ENCODE measurements at regions not wholly inside any gene's neighbourhood (a gene's known extent, or its start where the extent isn't known, plus 50 kb on each side); places are given as distances from the start of the nearest gene placed in this dataset.

DNA sequence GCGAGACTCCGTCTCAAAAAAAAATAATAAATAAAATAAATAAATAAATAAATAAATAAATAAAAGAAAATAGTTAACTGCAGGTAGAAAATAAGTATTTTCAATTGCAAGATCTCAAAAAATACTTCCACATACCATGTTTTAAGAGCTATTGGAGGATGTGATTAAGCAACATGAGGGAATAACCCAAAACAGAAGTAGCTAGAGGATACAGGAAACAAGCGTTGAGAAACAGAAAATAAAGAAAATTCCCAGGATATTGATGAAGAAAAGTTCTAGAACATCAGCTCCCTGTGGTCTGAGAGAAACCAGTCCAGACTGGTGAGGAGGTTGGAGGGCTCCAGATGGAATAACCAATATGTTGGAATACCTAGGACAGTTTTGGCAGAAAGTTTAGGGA is 57.3 kb upstream of the RND3 start:
- TF ChIP-seq, protein P1, sequence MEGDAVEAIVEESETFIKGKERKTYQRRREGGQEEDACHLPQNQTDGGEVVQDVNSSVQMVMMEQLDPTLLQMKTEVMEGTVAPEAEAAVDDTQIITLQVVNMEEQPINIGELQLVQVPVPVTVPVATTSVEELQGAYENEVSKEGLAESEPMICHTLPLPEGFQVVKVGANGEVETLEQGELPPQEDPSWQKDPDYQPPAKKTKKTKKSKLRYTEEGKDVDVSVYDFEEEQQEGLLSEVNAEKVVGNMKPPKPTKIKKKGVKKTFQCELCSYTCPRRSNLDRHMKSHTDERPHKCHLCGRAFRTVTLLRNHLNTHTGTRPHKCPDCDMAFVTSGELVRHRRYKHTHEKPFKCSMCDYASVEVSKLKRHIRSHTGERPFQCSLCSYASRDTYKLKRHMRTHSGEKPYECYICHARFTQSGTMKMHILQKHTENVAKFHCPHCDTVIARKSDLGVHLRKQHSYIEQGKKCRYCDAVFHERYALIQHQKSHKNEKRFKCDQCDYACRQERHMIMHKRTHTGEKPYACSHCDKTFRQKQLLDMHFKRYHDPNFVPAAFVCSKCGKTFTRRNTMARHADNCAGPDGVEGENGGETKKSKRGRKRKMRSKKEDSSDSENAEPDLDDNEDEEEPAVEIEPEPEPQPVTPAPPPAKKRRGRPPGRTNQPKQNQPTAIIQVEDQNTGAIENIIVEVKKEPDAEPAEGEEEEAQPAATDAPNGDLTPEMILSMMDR (IDR thresholded peaks at IDR 0.05), result no peak

DNA sequence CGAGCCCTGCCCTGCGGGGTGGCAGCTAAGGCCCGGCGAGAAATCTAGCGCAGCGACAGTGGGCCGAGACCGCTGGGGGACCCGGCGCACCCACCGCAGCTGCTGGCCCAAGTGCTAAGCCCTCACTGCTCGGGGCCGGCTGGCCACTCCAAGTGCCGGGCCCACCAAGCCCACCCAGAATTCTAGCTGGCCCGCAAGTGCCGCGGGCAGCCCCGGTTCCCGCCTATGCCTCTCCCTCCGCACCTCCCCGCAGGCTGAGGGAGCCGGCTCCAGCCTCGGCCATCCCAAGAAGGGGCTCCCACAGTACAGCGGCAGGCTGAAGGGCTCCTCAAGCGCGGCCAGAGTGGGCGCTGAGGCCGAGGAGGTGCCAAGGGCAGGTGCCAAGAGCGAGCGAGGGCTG is 55.2 kb upstream of the RND3 start:
- TF ChIP-seq, protein P1 (IDR thresholded peaks at IDR 0.05), result no peak

DNA sequence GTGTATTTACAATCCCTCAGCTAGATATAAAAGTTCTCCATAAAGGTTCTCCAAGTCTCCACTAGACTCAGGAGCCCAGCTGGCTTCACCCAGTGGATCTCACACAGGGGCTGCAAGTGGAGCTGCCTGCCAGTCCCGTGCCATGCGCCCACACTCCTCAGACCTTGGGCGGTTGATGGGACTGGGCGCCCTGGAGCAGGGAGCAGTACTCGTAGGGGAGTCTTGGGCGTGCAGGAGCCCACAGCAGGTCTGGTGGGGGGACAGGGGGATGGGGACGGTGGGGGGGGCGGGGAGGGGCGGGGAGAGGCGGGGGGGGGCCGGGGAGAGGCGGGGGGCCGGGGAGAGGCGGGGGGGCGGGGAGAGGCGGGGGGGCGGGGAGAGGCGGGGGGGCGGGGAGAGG is 54.7 kb upstream of the RND3 start:
- TF ChIP-seq, protein P1 (IDR thresholded peaks at IDR 0.05), result no peak

DNA sequence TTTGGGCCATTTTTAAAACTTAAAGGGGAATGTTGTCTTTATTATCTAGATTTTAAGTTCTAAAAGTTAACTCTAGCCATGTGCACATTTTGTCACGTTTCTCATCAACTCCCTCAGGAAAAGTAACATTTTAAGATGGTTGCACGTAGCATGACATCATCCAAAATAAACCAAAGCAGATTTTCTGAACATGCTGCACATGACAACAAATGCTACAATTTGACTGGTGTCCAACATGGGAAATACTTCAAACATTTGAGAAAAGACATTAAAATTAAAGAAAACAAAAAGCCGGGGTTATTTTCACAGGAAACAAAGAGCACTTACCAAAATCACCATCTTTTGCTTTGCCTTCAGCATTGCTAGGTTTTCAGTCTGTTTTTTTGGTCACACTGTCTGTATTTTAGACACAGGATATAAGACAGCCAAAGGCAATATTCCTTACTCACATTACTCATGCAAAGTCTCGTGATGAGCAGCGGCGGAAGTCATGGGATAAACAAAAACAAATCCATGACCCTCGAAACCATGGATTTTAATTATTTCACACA is 51.3 kb upstream of the RND3 start:
- TF ChIP-seq, protein P1 (IDR thresholded peaks at IDR 0.05), result no peak

Measured in LNCAP (cell line).